HG02938 (cell line): ENCODE measurements at regions not wholly inside any gene's neighbourhood (a gene's known extent, or its start where the extent isn't known, plus 50 kb on each side); places are given as distances from the start of the nearest gene placed in this dataset.

Experiments
- ATAC-seq: cut with Tn5 transposase; IDR thresholded peaks from one replicate; pipeline ENCODE4 v1.9.1; 2021; ENCODE audit warnings: mild to moderate bottlenecking, moderate library complexity; ENCODE audit not compliant: unreplicated experiment

- no peak for ATAC-seq
Observed at GRCh38 chr1:191558379-191558778, 599.9 kb upstream of the RGS18 start.

GRCh38 chr1:191561276-191561675 lies 597.0 kb upstream of the RGS18 start:
- ATAC-seq: no peak

GRCh38 chr1:191564275-191564674 lies 594.0 kb upstream of the RGS18 start:
- no peak for ATAC-seq

- ATAC-seq: no peak
Observed at GRCh38 chr1:191572479-191572878, 585.8 kb upstream of the RGS18 start.

- ATAC-seq: no peak
Observed at GRCh38 chr1:191575180-191575579, 583.1 kb upstream of the RGS18 start.

GRCh38 chr1:191575746-191576145 lies 582.5 kb upstream of the RGS18 start:
- no peak for ATAC-seq

GRCh38 chr1:191577213-191577612 lies 581.0 kb upstream of the RGS18 start:
- ATAC-seq: no peak

- no peak for ATAC-seq
Observed at GRCh38 chr1:191578281-191578680, 580.0 kb upstream of the RGS18 start.

GRCh38 chr1:191579019-191579418 lies 579.2 kb upstream of the RGS18 start:
- ATAC-seq: no peak

- ATAC-seq: peak; percentile 68
Observed at GRCh38 chr1:191582169-191582568, 576.1 kb upstream of the RGS18 start.

GRCh38 chr1:191585095-191585494 lies 573.2 kb upstream of the RGS18 start:
- ATAC-seq: peak; percentile 43

- no peak for ATAC-seq
Observed at GRCh38 chr1:191588905-191589304, 569.4 kb upstream of the RGS18 start.

- ATAC-seq: no peak
Observed at GRCh38 chr1:191589536-191589935, 568.7 kb upstream of the RGS18 start.

- ATAC-seq: no peak
Observed at GRCh38 chr1:191590578-191590977, 567.7 kb upstream of the RGS18 start.

GRCh38 chr1:191592039-191592438 lies 566.2 kb upstream of the RGS18 start:
- no peak for ATAC-seq

- no peak for ATAC-seq
Observed at GRCh38 chr1:191592907-191593306, 565.4 kb upstream of the RGS18 start.

GRCh38 chr1:191595170-191595569 lies 563.1 kb upstream of the RGS18 start:
- no peak for ATAC-seq

- no peak for ATAC-seq
Observed at GRCh38 chr1:191608367-191608766, 549.9 kb upstream of the RGS18 start.

- ATAC-seq: no peak
Observed at GRCh38 chr1:191609305-191609704, 549.0 kb upstream of the RGS18 start.

GRCh38 chr1:191615101-191615821 lies 543.0 kb upstream of the RGS18 start:
- ATAC-seq: no peak

GRCh38 chr1:191618181-191618580 lies 540.1 kb upstream of the RGS18 start:
- ATAC-seq: no peak

- no peak for ATAC-seq
Observed at GRCh38 chr1:191620883-191621282, 537.4 kb upstream of the RGS18 start.

GRCh38 chr1:191624044-191624443 lies 534.2 kb upstream of the RGS18 start:
- no peak for ATAC-seq
